GM12891 (cell line): ENCODE measurements at regions not wholly inside any gene's neighbourhood (a gene's known extent, or its start where the extent isn't known, plus 50 kb on each side); places are given as distances from the start of the nearest gene placed in this dataset.

Experiments
- PAX5 ChIP-seq: IDR thresholded peaks from 2 replicates; pipeline ENCODE4 v1.6.1; 2011; ENCODE audit warnings: low read length, moderate library complexity, mild to moderate bottlenecking; ENCODE audit not compliant: insufficient read depth, severe bottlenecking
- POLR2A ChIP-seq: IDR thresholded peaks from 2 replicates; pipeline ENCODE4 v1.6.1; 2011; ENCODE audit warnings: low read depth, low read length, control low read depth
- POLR2AphosphoS5 ChIP-seq: IDR thresholded peaks from 2 replicates; pipeline ENCODE4 v1.6.1; 2011; ENCODE audit warnings: low read depth, low read length, control low read depth
- SPI1 ChIP-seq: IDR thresholded peaks from 2 replicates; pipeline ENCODE4 v1.6.1; 2011; ENCODE audit warnings: low read depth, low read length, control low read depth
- TAF1 ChIP-seq: IDR thresholded peaks from 2 replicates; pipeline ENCODE4 v1.6.1; 2011; ENCODE audit warnings: low read depth, low read length, control low read depth

GRCh38 chr3:18575573-18575972 lies 150.4 kb upstream of the SATB1 start:
- TF ChIP-seq POLR2A (no peak), SPI1 (no peak), POLR2AphosphoS5 (no peak), TAF1 (no peak), PAX5 (no peak)
